BJ (cell line): ENCODE measurements at regions not wholly inside any gene's neighbourhood (a gene's known extent, or its start where the extent isn't known, plus 50 kb on each side); places are given as distances from the start of the nearest gene placed in this dataset.

Experiments
- CTCF ChIA-PET: fragments of 350-600 bp; formaldehyde crosslinking; extraction: SDS; loops from one replicate; lab custom pipeline; 2021; ENCODE audit warnings: antibody characterized with exemption, inconsistent platforms; lab: Yijun Ruan, JAX
- POLR2A ChIA-PET: fragments of 300-600 bp; sonication (Branson Sonifier 250); formaldehyde crosslinking; extraction: SDS; loops from one replicate; lab custom pipeline; 2021; ENCODE audit warnings: antibody characterized with exemption; lab: Charles Lee
- DNase-seq: peaks from one replicate; pipeline ENCODE4 v3.0.0-alpha.2; 2011; ENCODE audit warnings: low read depth
- H3K27me3 ChIP-seq: 2 replicates; pipeline ENCODE4 v1.6.0; 2011; ENCODE audit warnings: low read length; ENCODE audit not compliant: control insufficient read depth, insufficient read depth
- H3K36me3 ChIP-seq: 2 replicates; pipeline ENCODE4 v1.5.1; 2011; ENCODE audit warnings: low read length; ENCODE audit not compliant: control insufficient read depth, insufficient read depth
- H3K4me3 ChIP-seq: 2 replicates; pipeline ENCODE4 v1.5.1; 2011; ENCODE audit warnings: low read depth, mild to moderate bottlenecking, control low read depth, low read length
- CTCF ChIP-seq: IDR thresholded peaks from 2 replicates; pipeline ENCODE4 v1.5.1; 2011; ENCODE audit warnings: low read depth, mild to moderate bottlenecking, control low read depth, inconsistent platforms, low read length, moderate library complexity; ENCODE audit not compliant: insufficient read depth

GRCh38 chrX:5724123-5724522, 504.5 kb downstream of the NLGN4X start:
- DNase-seq = no peak

GRCh38 chrX:5718651-5719050, 510.0 kb downstream of the NLGN4X start:
- no peaks in the 10 kb centered on the region for H3K36me3 ChIP-seq
- no peak overlapping the region for H3K4me3 ChIP-seq
- DNase-seq = no peak
- TF ChIP-seq CTCF = no peak
- CTCF ChIA-PET = interaction anchor here (0.5 kb wide), 1 partner anchor 468 kb away, joined by 3 read pairs; no protein-coding TSS in a partner anchor
- POLR2A ChIA-PET = no interaction called here
- no peaks in the 10 kb centered on the region for H3K27me3 ChIP-seq

More at GRCh38 chrX:5724123-5724522, 504.5 kb downstream of the NLGN4X start:
- Histone ChIP-seq H3K36me3 (no peaks in the 10 kb centered on the region), H3K4me3 (no peak overlapping the region), H3K27me3 (no peaks in the 10 kb centered on the region)
- no peak for TF ChIP-seq CTCF
- ChIA-PET CTCF (no interaction called here), POLR2A (no interaction called here)

GRCh38 chrX:5716666-5717065, 512.0 kb downstream of the NLGN4X start:
- CTCF ChIA-PET = no interaction called here
- Histone ChIP-seq H3K27me3 (no peaks in the 10 kb centered on the region), H3K36me3 (no peaks in the 10 kb centered on the region), H3K4me3 (no peak overlapping the region)
- POLR2A ChIA-PET = no interaction called here
- TF ChIP-seq CTCF = no peak
- DNase-seq = no peak

- POLR2A ChIA-PET = no interaction called here
- CTCF ChIA-PET = no interaction called here
These were observed 520.4 kb downstream of the NLGN4X start for GRCh38 chrX:5708251-5708650.

GRCh38 chrX:5702890-5703289, 525.8 kb downstream of the NLGN4X start:
- Histone ChIP-seq H3K36me3 (no peaks in the 10 kb centered on the region), H3K4me3 (no peak overlapping the region), H3K27me3 (no peaks in the 10 kb centered on the region)
- no peak for TF ChIP-seq CTCF
- DNase-seq = no peak
- POLR2A ChIA-PET = no interaction called here
- CTCF ChIA-PET = no interaction called here

More at GRCh38 chrX:5708251-5708650, 520.4 kb downstream of the NLGN4X start:
- DNase-seq = peak; percentile 1
- no peak for TF ChIP-seq CTCF
- no peaks in the 10 kb centered on the region for H3K27me3 ChIP-seq
- no peak overlapping the region for H3K4me3 ChIP-seq
- H3K36me3 ChIP-seq = no peaks in the 10 kb centered on the region
